GM12892 (cell line): ENCODE measurements at regions not wholly inside any gene's neighbourhood (a gene's known extent, or its start where the extent isn't known, plus 50 kb on each side); places are given as distances from the start of the nearest gene placed in this dataset.

ENCODE experiments used
- POLR2A ChIP-seq: IDR thresholded peaks from 2 replicates; pipeline ENCODE4 v1.6.1; 2011; ENCODE audit warnings: low read depth, low read length, control low read depth
- POLR2AphosphoS5 ChIP-seq: IDR thresholded peaks from 2 replicates; pipeline ENCODE4 v1.6.1; 2011; ENCODE audit warnings: low read depth, low read length, control low read depth

GRCh38 chr12:62127516-62127915 is 132.7 kb upstream of the USP15 start:
- TF ChIP-seq POLR2AphosphoS5 (no peak), POLR2A (no peak)
